HK-2 (cell line): ENCODE measurements at regions not wholly inside any gene's neighbourhood (a gene's known extent, or its start where the extent isn't known, plus 50 kb on each side); places are given as distances from the start of the nearest gene placed in this dataset.

ENCODE experiments used
- DNase-seq: peaks from one replicate; pipeline ENCODE4 v3.0.0-alpha.2; 2018; ENCODE audit not compliant: unreplicated experiment

DNA sequence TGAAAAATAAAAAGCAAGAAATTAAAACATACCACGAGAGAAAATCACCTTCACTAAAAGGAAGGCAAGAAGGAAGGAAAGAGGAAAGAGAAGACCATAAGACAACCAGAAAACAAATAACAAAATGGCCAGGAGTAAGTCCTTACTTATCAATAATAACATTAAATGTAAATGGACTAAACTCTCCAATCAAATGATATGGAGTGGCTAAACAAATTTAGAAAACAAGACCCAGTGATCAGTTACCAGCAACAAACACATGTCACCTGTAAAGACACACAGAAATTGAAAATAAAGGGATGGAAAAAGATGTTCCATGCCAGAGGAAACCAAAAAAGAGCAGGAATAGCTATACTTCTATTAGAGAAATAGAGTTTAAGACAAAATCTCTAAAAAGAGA is 85.0 kb upstream of the SLC38A4 start:
- no peak for DNase-seq

DNA sequence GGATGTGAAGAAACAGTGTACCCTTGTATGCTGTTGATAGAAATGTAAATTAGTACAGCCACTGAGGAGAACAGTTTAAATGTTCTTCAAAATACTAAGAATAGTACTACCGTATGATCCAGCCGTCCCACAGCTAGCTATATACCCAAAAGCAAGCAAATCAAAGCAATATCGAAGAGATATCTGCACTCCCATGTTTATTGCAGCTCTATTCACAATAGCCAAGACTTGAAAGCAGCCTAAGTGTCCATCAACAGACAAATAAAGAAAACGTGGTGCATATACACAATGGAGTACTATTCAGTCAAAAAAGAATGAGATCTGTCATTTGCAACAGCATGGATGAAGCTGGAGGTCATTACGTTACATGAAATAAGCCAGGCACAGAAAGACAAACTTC is 88.5 kb upstream of the SLC38A4 start:
- DNase-seq, result no peak

DNA sequence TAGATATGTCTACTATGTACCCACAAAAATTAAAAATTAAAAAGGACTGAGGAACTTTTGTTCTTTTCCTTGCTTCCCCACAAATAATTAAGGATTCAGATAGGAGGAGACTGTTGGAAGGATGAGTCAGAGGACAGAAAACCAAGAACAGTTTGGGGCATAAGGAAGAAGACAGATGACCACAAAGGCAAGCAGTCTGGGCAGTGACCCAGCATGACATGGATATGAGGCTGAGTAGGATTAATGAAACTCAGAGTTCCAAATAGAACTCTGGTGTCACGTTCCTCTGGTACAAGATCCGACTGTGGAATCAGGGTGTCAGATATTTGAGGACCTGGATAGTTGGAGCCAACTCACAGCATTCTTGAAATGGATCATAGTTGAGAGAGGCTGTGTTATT is 89.3 kb upstream of the SLC38A4 start:
- DNase-seq, result no peak

- no peak for DNase-seq
These were observed 90.0 kb upstream of the SLC38A4 start for GRCh38 chr12:46915836-46916235.

DNA sequence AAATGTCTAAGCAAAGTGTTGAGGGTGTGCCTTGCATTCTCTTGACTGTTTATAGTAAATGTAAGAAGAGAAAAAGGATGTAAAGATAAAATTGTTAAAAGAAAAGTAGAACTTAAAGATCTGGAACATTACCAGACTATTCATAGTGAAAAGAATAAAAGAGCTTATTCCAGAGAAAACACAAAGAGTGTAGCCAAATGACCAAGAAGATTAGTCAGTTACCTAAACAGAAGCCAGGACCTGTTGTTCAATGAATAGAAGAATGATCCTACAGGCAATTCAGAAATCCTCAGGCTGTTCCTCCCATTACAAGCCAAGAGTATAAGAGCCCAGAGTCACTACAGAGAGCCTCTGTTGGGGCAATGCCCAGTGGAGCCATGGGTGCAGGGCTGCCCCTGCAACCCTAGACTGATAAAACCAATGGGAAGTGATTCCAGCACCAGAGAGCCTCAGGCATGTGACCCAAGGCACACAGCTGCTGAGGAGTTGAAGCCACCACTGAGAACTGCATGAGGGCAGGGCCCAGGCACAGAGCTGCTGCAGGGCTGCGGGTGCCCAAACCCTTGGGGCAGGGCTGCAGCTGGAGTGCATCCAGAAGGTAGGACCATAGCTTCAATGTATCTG is 91.1 kb upstream of the SLC38A4 start:
- DNase-seq, result no peak

DNA sequence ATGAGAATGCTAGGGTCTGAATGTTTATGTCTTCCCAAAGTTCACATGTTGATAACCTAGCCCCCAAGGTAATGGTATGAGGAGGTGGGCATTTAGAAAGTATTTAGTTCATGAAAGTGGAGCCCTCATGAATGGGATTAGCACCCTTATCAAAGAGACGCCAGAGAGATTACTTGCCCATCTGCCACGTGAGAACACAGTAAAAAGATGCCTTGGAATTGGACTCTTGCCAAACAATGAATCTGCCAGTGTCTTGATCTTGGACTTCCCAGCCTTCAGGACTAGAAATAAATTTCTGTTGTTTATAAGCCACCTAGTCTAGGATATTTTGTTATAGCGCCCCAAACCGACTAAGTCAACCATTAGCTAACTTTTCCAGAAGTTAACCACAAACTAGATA is 92.0 kb upstream of the SLC38A4 start:
- DNase-seq, result no peak

DNA sequence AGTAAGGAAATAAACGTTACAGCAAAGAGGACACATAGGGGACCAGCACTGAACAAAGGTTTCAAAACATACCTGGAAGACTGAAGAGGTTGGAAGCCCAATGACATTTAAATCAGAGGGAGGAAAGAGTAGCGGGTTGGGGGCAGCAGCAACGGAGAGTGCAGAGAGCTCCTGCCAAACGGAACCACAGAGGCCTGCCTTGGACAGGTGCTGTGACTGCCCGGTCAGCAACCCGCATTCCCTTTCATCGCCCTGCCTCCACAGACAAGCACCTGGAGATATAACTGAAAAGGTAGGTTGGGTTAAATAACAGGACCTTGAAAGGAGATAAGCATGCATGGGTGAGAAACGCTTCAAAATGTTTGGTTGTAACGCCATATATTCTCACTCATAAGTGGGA is 92.8 kb upstream of the SLC38A4 start:
- no peak for DNase-seq

DNA sequence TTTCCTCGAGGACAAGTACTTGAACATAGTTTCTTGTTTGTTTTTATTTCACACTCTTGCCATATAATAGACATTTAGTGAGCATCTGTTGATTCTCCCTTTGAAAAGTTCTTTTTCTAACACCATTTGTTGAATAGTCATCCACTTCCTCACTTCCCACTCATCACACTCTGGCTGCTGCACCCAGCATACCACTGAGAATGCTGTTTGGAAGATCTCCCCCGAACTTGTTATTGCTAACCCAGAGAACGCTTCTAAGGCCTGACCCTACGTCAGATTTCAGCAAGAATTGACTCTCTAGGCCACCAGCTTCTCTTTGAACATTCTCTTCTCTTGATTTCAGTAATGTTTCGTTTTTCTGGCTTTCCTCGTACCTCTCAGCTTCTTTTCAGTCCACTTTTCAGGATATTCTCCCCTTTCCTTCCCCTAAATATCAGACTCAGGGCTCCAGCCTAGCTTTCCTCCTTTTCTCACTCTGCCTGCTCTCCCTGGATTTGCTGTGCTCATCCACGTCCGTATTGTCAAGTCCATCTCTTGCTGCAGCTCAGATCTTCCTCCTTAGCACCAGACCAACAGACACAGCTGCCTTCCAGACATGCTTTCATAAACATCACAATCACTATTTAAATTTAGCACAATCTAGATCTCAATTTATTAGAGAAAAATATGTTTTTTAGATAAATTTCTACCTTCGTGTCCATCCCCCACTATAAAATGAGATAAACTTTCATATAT is 94.0 kb upstream of the SLC38A4 start:
- no peak for DNase-seq

DNA sequence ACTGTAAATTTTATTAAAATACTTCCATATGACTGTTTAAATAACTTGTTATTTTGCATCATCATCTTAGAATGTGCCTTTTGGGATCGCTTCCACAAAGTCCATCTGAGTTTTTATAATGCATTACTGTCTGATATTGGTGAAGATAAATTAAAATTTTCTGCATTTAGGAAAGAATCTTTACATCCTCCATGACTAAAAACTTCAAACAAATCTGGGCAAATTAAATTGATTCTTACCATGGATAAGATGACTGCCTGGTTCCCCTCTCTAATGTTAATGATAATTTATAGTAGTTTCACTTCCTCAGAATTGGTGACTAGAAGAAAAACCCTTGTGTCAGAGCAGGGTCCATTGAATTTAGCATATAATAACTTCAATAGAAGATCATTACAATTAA is 94.7 kb upstream of the SLC38A4 start:
- no peak for DNase-seq

GRCh38 chr12:46921048-46921763 is 95.4 kb upstream of the SLC38A4 start:
- no peak for DNase-seq

DNA sequence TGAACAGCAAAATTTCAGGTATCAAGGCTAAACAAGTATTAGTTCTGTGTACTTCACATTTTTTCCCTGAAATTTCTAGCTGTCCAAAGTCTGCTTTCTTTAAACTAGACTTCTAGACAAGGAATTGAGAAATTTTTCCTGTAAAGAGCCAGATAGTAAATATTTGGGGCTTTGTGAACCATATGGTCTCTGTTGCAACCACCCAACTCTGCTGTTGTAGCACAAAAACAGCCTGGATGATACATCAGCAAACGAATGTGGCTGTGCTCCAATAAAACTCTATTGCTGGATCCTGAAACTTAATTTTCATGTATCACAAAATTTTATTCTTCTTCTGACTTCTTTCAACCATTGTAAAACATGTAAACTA is 96.0 kb upstream of the SLC38A4 start:
- no peak for DNase-seq

- DNase-seq, result no peak
These were observed 100.7 kb upstream of the SLC38A4 start for GRCh38 chr12:46926526-46926925.

GRCh38 chr12:46930101-46930500 is 104.3 kb upstream of the SLC38A4 start:
- no peak for DNase-seq

DNA sequence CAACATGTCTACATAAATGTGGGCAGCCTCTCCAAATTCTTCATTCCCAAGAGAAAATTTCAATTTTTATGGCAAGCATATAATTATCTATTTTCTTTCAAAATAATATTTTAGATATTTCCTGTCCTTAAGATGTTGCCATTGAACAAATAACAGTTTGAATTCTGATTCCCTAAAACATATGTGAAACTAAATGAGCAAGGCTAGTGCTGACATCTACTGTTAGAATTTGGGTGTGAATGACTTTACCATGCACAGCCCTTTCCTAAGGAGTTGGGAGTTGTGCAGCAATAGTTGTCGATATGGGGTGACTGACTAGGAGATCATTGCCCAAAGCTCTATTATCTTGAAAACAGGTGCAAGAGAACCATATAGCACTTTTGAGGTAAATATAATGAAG is 108.2 kb upstream of the SLC38A4 start:
- no peak for DNase-seq

GRCh38 chr12:46934374-46935111 is 108.7 kb upstream of the SLC38A4 start:
- DNase-seq, result no peak

DNA sequence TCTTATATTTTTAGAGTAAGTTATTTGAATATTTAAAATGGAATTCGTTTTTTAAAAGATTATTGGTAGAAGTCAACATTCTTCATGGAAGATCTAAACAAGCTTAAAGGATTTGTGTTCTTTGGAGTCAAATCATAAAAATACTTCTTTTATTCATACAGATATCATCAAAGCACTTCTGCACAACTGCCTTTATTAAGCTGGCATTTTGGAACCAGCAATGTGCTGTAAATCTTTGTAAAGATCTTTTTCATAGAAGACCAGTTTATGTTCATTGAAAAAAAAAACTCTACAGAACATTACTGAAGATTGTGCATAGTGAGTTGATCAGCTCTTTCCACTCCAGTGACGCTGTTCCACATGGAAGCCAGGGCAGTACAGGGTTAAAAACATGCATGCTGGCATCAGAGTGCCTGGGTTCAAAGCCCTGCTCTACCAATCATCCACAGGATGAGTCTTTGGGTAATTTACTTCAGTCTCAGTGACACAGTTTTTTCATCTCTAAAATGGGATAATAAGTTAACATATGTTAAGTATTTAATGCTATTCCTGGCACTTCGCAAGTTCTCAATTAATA is 109.6 kb upstream of the SLC38A4 start:
- no peak for DNase-seq

GRCh38 chr12:46936042-46936441 is 110.2 kb upstream of the SLC38A4 start:
- no peak for DNase-seq

GRCh38 chr12:46938071-46938678 is 112.4 kb upstream of the SLC38A4 start:
- no peak for DNase-seq

DNA sequence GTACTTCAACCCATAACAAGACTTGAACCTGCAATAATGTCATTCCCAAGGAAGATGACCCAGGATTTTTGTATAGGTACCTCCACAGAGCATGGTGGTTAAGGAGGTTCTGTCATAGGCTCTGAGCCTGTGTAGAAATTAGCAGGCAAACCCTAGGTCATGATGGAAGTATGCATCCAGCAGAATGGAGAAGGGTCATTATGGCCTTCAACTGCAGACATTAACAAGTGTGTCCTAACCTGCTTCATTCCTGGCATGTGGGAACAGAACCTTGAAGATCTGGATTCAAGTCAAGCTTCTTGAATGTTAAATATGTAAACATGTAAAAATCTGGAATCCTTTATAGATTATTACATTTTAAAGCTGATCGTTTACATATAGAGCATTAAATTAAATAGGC is 116.2 kb upstream of the SLC38A4 start:
- no peak for DNase-seq

- no peak for DNase-seq
These were observed 116.8 kb upstream of the SLC38A4 start for GRCh38 chr12:46942579-46942978.

GRCh38 chr12:46944088-46944487 is 118.3 kb upstream of the SLC38A4 start:
- DNase-seq, result no peak

- DNase-seq, result no peak
These were observed 119.0 kb upstream of the SLC38A4 start for GRCh38 chr12:46944771-46945170.
